ENCODE measurements at regions not wholly inside any gene's neighbourhood (a gene's known extent, or its start where the extent isn't known, plus 50 kb on each side); places are given as distances from the start of the nearest gene placed in this dataset.

DNA sequence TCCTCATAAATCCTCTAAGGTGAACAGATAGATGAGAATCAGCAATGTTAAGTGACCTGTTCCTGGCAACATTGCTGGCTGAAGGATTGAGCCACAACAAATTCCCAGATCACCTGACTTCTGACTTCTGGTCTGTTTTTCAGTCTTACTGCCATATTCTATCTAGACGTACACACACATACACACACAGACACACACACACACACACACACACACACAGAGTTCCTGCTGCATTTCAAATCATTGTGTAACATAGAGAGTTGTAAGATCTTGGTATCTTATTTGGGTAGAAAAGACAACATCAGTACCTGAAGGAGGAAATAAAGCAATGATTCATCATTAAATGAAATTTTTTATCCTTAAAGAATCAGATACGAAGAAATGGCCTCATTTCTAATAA is 342.6 kb downstream of the MFSD1 start:
- no peak for TF ChIP-seq EZH2 (IDR thresholded peaks at IDR 0.05; ENCODE audit: low read length, missing control alignments)
- TF ChIP-seq, protein P1, sequence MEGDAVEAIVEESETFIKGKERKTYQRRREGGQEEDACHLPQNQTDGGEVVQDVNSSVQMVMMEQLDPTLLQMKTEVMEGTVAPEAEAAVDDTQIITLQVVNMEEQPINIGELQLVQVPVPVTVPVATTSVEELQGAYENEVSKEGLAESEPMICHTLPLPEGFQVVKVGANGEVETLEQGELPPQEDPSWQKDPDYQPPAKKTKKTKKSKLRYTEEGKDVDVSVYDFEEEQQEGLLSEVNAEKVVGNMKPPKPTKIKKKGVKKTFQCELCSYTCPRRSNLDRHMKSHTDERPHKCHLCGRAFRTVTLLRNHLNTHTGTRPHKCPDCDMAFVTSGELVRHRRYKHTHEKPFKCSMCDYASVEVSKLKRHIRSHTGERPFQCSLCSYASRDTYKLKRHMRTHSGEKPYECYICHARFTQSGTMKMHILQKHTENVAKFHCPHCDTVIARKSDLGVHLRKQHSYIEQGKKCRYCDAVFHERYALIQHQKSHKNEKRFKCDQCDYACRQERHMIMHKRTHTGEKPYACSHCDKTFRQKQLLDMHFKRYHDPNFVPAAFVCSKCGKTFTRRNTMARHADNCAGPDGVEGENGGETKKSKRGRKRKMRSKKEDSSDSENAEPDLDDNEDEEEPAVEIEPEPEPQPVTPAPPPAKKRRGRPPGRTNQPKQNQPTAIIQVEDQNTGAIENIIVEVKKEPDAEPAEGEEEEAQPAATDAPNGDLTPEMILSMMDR (conservative IDR thresholded peaks at IDR 0.05 in 1 of 2, IDR thresholded peaks at IDR 0.05 in 1 of 2; ENCODE audit: low read depth in 1 of 2, low read length in 2 of 2), result no peak
- no peak overlapping the region for H2AFZ ChIP-seq (ENCODE audit: low read length)

DNA sequence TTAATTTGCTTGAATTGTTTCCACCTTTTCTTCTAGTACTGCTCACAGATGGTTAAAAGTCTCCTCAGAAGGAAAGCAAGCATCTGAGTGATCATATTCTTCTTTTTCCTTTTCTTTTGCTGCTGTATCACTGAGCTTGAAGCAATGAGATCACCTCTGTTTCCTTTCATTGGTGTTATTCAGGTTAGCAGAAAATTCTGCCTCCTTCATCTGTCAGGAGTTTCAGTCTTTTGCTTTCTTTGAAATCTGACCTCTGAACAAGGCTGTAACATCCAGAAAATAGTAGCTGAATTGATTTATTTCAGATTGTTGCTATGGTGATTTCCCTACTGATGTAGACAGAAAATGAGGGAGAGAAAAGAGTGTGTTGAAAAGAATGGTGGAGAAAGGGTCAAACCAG is 343.0 kb downstream of the MFSD1 start:
- Histone ChIP-seq H3K4me2 (ENCODE audit: extremely low read depth, insufficient read depth, low read length) (no peak overlapping the region), H3K36me3 (ENCODE audit: control insufficient read depth, insufficient read depth, low read length) (no peaks in the 10 kb centered on the region), H3K4me1 (ENCODE audit: control insufficient read depth, extremely low read depth, insufficient read depth, low read length) (no peaks in the 10 kb centered on the region), H3K27ac (ENCODE audit: insufficient read depth, low read length) (no peak overlapping the region), H3K9me3 (ENCODE audit: control insufficient read depth, insufficient read depth, low read depth, low read length) (no peaks in the 10 kb centered on the region), H3K27me3 (ENCODE audit: control insufficient read depth, insufficient read depth, low read length) (no peaks in the 10 kb centered on the region), H3K9ac (ENCODE audit: insufficient read depth, low read length) (no peak overlapping the region), H4K20me1 (ENCODE audit: control insufficient read depth, extremely low read depth, insufficient read depth, low read length) (no peaks in the 10 kb centered on the region), H3K4me3 (replicated peaks in 1 of 4; ENCODE audit: control extremely low read depth in 1 of 4, insufficient read depth in 1 of 4, low read depth in 3 of 4, low read length in 4 of 4) (no peak overlapping the region), H2AFZ (ENCODE audit: low read length) (no peak overlapping the region), H3K79me2 (ENCODE audit: control insufficient read depth, insufficient read depth, low read length) (no peaks in the 10 kb centered on the region)
- DNase-seq (ENCODE audit: low read depth in 2 of 2), result no peak
- TF ChIP-seq EZH2 (IDR thresholded peaks at IDR 0.05; ENCODE audit: low read length, missing control alignments), result no peak
- TF ChIP-seq, protein P1 (conservative IDR thresholded peaks at IDR 0.05 in 1 of 2, IDR thresholded peaks at IDR 0.05 in 1 of 2; ENCODE audit: low read depth in 1 of 2, low read length in 2 of 2), result no peak

More for the DNA sequence above, 342.6 kb downstream of the MFSD1 start:
- H3K4me2 ChIP-seq (ENCODE audit: extremely low read depth, insufficient read depth, low read length), result no peak overlapping the region
- no peaks in the 10 kb centered on the region for H3K4me1 ChIP-seq (ENCODE audit: control insufficient read depth, extremely low read depth, insufficient read depth, low read length)
- DNase-seq (ENCODE audit: low read depth in 2 of 2), result no peak
- H3K9me3 ChIP-seq (ENCODE audit: control insufficient read depth, insufficient read depth, low read depth, low read length), result no peaks in the 10 kb centered on the region
- H3K36me3 ChIP-seq (ENCODE audit: control insufficient read depth, insufficient read depth, low read length), result no peaks in the 10 kb centered on the region
- no peak overlapping the region for H3K4me3 ChIP-seq (replicated peaks in 1 of 4; ENCODE audit: control extremely low read depth in 1 of 4, insufficient read depth in 1 of 4, low read depth in 3 of 4, low read length in 4 of 4)
- no peak overlapping the region for H3K27ac ChIP-seq (ENCODE audit: insufficient read depth, low read length)
- H3K27me3 ChIP-seq (ENCODE audit: control insufficient read depth, insufficient read depth, low read length), result no peaks in the 10 kb centered on the region
- H3K9ac ChIP-seq (ENCODE audit: insufficient read depth, low read length), result no peak overlapping the region
- H3K79me2 ChIP-seq (ENCODE audit: control insufficient read depth, insufficient read depth, low read length), result no peaks in the 10 kb centered on the region
- H4K20me1 ChIP-seq (ENCODE audit: control insufficient read depth, extremely low read depth, insufficient read depth, low read length), result no peaks in the 10 kb centered on the region

DNA sequence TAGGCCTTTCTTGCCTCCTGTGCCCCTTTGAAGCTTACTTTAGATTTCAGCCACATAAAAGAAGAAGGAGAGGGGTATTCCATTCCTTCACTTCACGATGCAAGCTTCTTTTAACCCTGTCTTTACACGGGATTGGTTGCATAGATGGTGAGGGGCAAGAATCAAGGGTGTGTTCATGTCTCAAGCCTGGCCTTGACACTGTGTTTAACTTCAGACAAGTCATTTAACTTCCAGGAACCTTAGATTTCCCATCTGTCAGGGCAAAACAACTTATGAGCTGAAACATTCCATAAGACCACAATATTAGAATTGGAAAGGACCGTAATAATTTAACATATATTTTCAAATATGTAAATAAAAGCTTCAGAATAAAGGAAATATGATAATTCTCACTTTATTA is 344.5 kb downstream of the MFSD1 start:
- Histone ChIP-seq H3K4me1 (ENCODE audit: control insufficient read depth, extremely low read depth, insufficient read depth, low read length) (no peaks in the 10 kb centered on the region), H3K4me3 (replicated peaks in 1 of 4; ENCODE audit: control extremely low read depth in 1 of 4, insufficient read depth in 1 of 4, low read depth in 3 of 4, low read length in 4 of 4) (no peak overlapping the region), H3K27me3 (ENCODE audit: control insufficient read depth, insufficient read depth, low read length) (no peaks in the 10 kb centered on the region), H3K79me2 (ENCODE audit: control insufficient read depth, insufficient read depth, low read length) (no peaks in the 10 kb centered on the region), H3K9ac (ENCODE audit: insufficient read depth, low read length) (no peak overlapping the region), H3K36me3 (ENCODE audit: control insufficient read depth, insufficient read depth, low read length) (no peaks in the 10 kb centered on the region), H3K27ac (ENCODE audit: insufficient read depth, low read length) (no peak overlapping the region), H3K9me3 (ENCODE audit: control insufficient read depth, insufficient read depth, low read depth, low read length) (no peaks in the 10 kb centered on the region), H3K4me2 (ENCODE audit: extremely low read depth, insufficient read depth, low read length) (no peak overlapping the region), H2AFZ (ENCODE audit: low read length) (no peak overlapping the region), H4K20me1 (ENCODE audit: control insufficient read depth, extremely low read depth, insufficient read depth, low read length) (no peaks in the 10 kb centered on the region)
- TF ChIP-seq EZH2 (IDR thresholded peaks at IDR 0.05; ENCODE audit: low read length, missing control alignments), result no peak
- TF ChIP-seq, protein P1 (conservative IDR thresholded peaks at IDR 0.05 in 1 of 2, IDR thresholded peaks at IDR 0.05 in 1 of 2; ENCODE audit: low read depth in 1 of 2, low read length in 2 of 2), result no peak
- no peak for DNase-seq (ENCODE audit: low read depth in 2 of 2)
